ENCODE measurements at regions not wholly inside any gene's neighbourhood (a gene's known extent, or its start where the extent isn't known, plus 50 kb on each side); places are given as distances from the start of the nearest gene placed in this dataset.

GRCh38 chr12:43104494-43104893 lies 447.5 kb downstream of the ADAMTS20 start:
- Mint-ChIP-seq H3K27me3 (no peaks in the 10 kb centered on the region), H3K36me3 (no peaks in the 10 kb centered on the region), H3K4me1 (no peaks in the 10 kb centered on the region), H3K4me3 (no peak overlapping the region), H3K9me3 (peaks cover 0 to 30% (median 0%) of the 10 kb centered on the region in 8 donors), H3K27ac (no peak overlapping the region)
- H3K4me3 ChIP-seq (ENCODE audit: low read length in 2 of 2): no peak overlapping the region
- CTCF ChIA-PET (ENCODE audit: partially characterized antibody): interaction anchor here (0.5 kb wide), 1 partner anchor 623 kb away, joined by 3 read pairs; no protein-coding TSS in a partner anchor
- H3K27ac ChIP-seq (ENCODE audit: low read depth, low read length): no peak overlapping the region
- no peaks in the 10 kb centered on the region for H3K9me3 ChIP-seq (ENCODE audit: control insufficient read depth in 1 of 2, low read length in 2 of 2)
- intact Hi-C loops (cut with micrococcal nuclease): no loop called here
- no peaks in the 10 kb centered on the region for H3K4me1 ChIP-seq (ENCODE audit: insufficient read depth, low read length)
- POLR2A ChIA-PET (ENCODE audit: partially characterized antibody): no interaction called here
- no peaks in the 10 kb centered on the region for H3K36me3 ChIP-seq (ENCODE audit: insufficient read depth, low read length)
- no peak for DNase-seq
- H3K27me3 ChIP-seq (ENCODE audit: insufficient read depth, low read length): no peaks in the 10 kb centered on the region

- no peaks in the 10 kb centered on the region for H3K27me3 Mint-ChIP-seq
- CTCF ChIA-PET (ENCODE audit: partially characterized antibody): no interaction called here
- Histone ChIP-seq H3K9me3 (ENCODE audit: control insufficient read depth in 1 of 2, low read length in 2 of 2) (no peaks in the 10 kb centered on the region), H3K4me1 (ENCODE audit: insufficient read depth, low read length) (no peaks in the 10 kb centered on the region), H3K27ac (ENCODE audit: low read depth, low read length) (no peak overlapping the region), H3K27me3 (ENCODE audit: insufficient read depth, low read length) (no peaks in the 10 kb centered on the region), H3K4me3 (ENCODE audit: low read length in 2 of 2) (no peak overlapping the region), H3K36me3 (ENCODE audit: insufficient read depth, low read length) (no peaks in the 10 kb centered on the region)
- DNase-seq: no peak
- H3K36me3 Mint-ChIP-seq: no peaks in the 10 kb centered on the region
- H3K9me3 Mint-ChIP-seq: peaks cover 0 to 27% (median 0%) of the 10 kb centered on the region in 8 donors
- intact Hi-C loops (cut with micrococcal nuclease): no loop called here
- no peak overlapping the region for H3K27ac Mint-ChIP-seq
- H3K4me3 Mint-ChIP-seq: no peak overlapping the region
- H3K4me1 Mint-ChIP-seq: no peaks in the 10 kb centered on the region
- POLR2A ChIA-PET (ENCODE audit: partially characterized antibody): no interaction called here
Observed at GRCh38 chr12:43103866-43104265, 448.1 kb downstream of the ADAMTS20 start.

- Histone ChIP-seq H3K27ac (ENCODE audit: low read depth, low read length) (no peak overlapping the region), H3K4me3 (ENCODE audit: low read length in 2 of 2) (no peak overlapping the region), H3K4me1 (ENCODE audit: insufficient read depth, low read length) (no peaks in the 10 kb centered on the region), H3K9me3 (ENCODE audit: control insufficient read depth in 1 of 2, low read length in 2 of 2) (no peaks in the 10 kb centered on the region), H3K27me3 (ENCODE audit: insufficient read depth, low read length) (no peaks in the 10 kb centered on the region), H3K36me3 (ENCODE audit: insufficient read depth, low read length) (no peaks in the 10 kb centered on the region)
- ChIA-PET CTCF (ENCODE audit: partially characterized antibody) (no interaction called here), POLR2A (ENCODE audit: partially characterized antibody) (no interaction called here)
- H3K27me3 Mint-ChIP-seq: no peaks in the 10 kb centered on the region
- H3K9me3 Mint-ChIP-seq: peaks cover 0 to 20% (median 0%) of the 10 kb centered on the region in 8 donors
- H3K27ac Mint-ChIP-seq: no peak overlapping the region
- H3K4me3 Mint-ChIP-seq: no peak overlapping the region
- no peak for DNase-seq
- H3K4me1 Mint-ChIP-seq: no peaks in the 10 kb centered on the region
- intact Hi-C loops (cut with micrococcal nuclease): no loop called here
- H3K36me3 Mint-ChIP-seq: no peaks in the 10 kb centered on the region
Observed at GRCh38 chr12:43102546-43103264, 449.3 kb downstream of the ADAMTS20 start.

- ChIA-PET POLR2A (ENCODE audit: partially characterized antibody) (no interaction called here), CTCF (ENCODE audit: partially characterized antibody) (no interaction called here)
- Mint-ChIP-seq H3K27ac (no peak overlapping the region), H3K27me3 (no peaks in the 10 kb centered on the region), H3K4me3 (no peak overlapping the region), H3K9me3 (peaks cover 0 to 7% (median 0%) of the 10 kb centered on the region in 8 donors), H3K36me3 (no peaks in the 10 kb centered on the region), H3K4me1 (no peaks in the 10 kb centered on the region)
- Histone ChIP-seq H3K27ac (ENCODE audit: low read depth, low read length) (no peak overlapping the region), H3K9me3 (ENCODE audit: control insufficient read depth in 1 of 2, low read length in 2 of 2) (no peaks in the 10 kb centered on the region), H3K4me1 (ENCODE audit: insufficient read depth, low read length) (no peaks in the 10 kb centered on the region), H3K4me3 (ENCODE audit: low read length in 2 of 2) (no peak overlapping the region), H3K36me3 (ENCODE audit: insufficient read depth, low read length) (no peaks in the 10 kb centered on the region), H3K27me3 (ENCODE audit: insufficient read depth, low read length) (no peaks in the 10 kb centered on the region)
- DNase-seq: no peak
- intact Hi-C loops (cut with micrococcal nuclease): no loop called here
Observed at GRCh38 chr12:43100231-43100630, 451.8 kb downstream of the ADAMTS20 start.

- Histone ChIP-seq H3K4me3 (ENCODE audit: low read length in 2 of 2) (no peak overlapping the region), H3K4me1 (ENCODE audit: insufficient read depth, low read length) (no peaks in the 10 kb centered on the region), H3K27me3 (ENCODE audit: insufficient read depth, low read length) (no peaks in the 10 kb centered on the region), H3K36me3 (ENCODE audit: insufficient read depth, low read length) (no peaks in the 10 kb centered on the region), H3K27ac (ENCODE audit: low read depth, low read length) (no peak overlapping the region), H3K9me3 (ENCODE audit: control insufficient read depth in 1 of 2, low read length in 2 of 2) (no peaks in the 10 kb centered on the region)
- POLR2A ChIA-PET (ENCODE audit: partially characterized antibody): no interaction called here
- Mint-ChIP-seq H3K4me1 (no peaks in the 10 kb centered on the region), H3K9me3 (peaks cover 0 to 10% (median 0%) of the 10 kb centered on the region in 8 donors), H3K36me3 (no peaks in the 10 kb centered on the region), H3K27ac (no peak overlapping the region), H3K4me3 (no peak overlapping the region), H3K27me3 (no peaks in the 10 kb centered on the region)
- CTCF ChIA-PET (ENCODE audit: partially characterized antibody): no interaction called here
- intact Hi-C loops (cut with micrococcal nuclease): no loop called here
- no peak for DNase-seq
Observed at GRCh38 chr12:43099691-43100163, 452.3 kb downstream of the ADAMTS20 start.

GRCh38 chr12:43098766-43099550 lies 453.0 kb downstream of the ADAMTS20 start:
- DNase-seq: no peak
- H3K9me3 ChIP-seq (ENCODE audit: control insufficient read depth in 1 of 2, low read length in 2 of 2): no peaks in the 10 kb centered on the region
- Mint-ChIP-seq H3K36me3 (no peaks in the 10 kb centered on the region), H3K27ac (no peak overlapping the region), H3K9me3 (peaks cover 0 to 15% (median 2%) of the 10 kb centered on the region in 8 donors), H3K4me1 (no peaks in the 10 kb centered on the region), H3K27me3 (no peaks in the 10 kb centered on the region), H3K4me3 (no peak overlapping the region)
- H3K27me3 ChIP-seq (ENCODE audit: insufficient read depth, low read length): no peaks in the 10 kb centered on the region
- H3K36me3 ChIP-seq (ENCODE audit: insufficient read depth, low read length): no peaks in the 10 kb centered on the region
- intact Hi-C loops (cut with micrococcal nuclease): no loop called here
- ChIA-PET POLR2A (ENCODE audit: partially characterized antibody) (no interaction called here), CTCF (ENCODE audit: partially characterized antibody) (no interaction called here)
- H3K27ac ChIP-seq (ENCODE audit: low read depth, low read length): no peak overlapping the region
- no peak overlapping the region for H3K4me3 ChIP-seq (ENCODE audit: low read length in 2 of 2)
- no peaks in the 10 kb centered on the region for H3K4me1 ChIP-seq (ENCODE audit: insufficient read depth, low read length)

- Mint-ChIP-seq H3K27ac (no peak overlapping the region), H3K9me3 (peaks cover 0 to 15% (median 2%) of the 10 kb centered on the region in 8 donors), H3K36me3 (no peaks in the 10 kb centered on the region), H3K4me1 (no peaks in the 10 kb centered on the region), H3K27me3 (no peaks in the 10 kb centered on the region), H3K4me3 (no peak overlapping the region)
- Histone ChIP-seq H3K27ac (ENCODE audit: low read depth, low read length) (no peak overlapping the region), H3K9me3 (ENCODE audit: control insufficient read depth in 1 of 2, low read length in 2 of 2) (no peaks in the 10 kb centered on the region), H3K27me3 (ENCODE audit: insufficient read depth, low read length) (no peaks in the 10 kb centered on the region), H3K36me3 (ENCODE audit: insufficient read depth, low read length) (no peaks in the 10 kb centered on the region), H3K4me1 (ENCODE audit: insufficient read depth, low read length) (no peaks in the 10 kb centered on the region), H3K4me3 (ENCODE audit: low read length in 2 of 2) (no peak overlapping the region)
- no peak for DNase-seq
- ChIA-PET CTCF (ENCODE audit: partially characterized antibody) (no interaction called here), POLR2A (ENCODE audit: partially characterized antibody) (no interaction called here)
- intact Hi-C loops (cut with micrococcal nuclease): no loop called here
Observed at GRCh38 chr12:43098071-43098470, 453.9 kb downstream of the ADAMTS20 start.

All from CD4-positive, alpha-beta memory T cell (primary cell).